Tibial nerve (tissue), 4 donors: ENCODE measurements at regions not wholly inside any gene's neighbourhood (a gene's known extent, or its start where the extent isn't known, plus 50 kb on each side); places are given as distances from the start of the nearest gene placed in this dataset.

Experiments used
- DNase-seq, 2 donors: peaks; one replicate each; pipeline ENCODE4 v3.0.0-alpha.2; 2019; ENCODE audit warnings: low spot score in 2 of 2
- H3K27ac ChIP-seq, 4 donors: fragments of 200-600 bp; sonication (generic) in 3 of 4; one replicate each; pipeline ENCODE4 v1.5.1; 2017 to 2019; ENCODE audit warnings: mild to moderate bottlenecking in 1 of 4
- H3K27me3 ChIP-seq, 2 donors: fragments of 200-600 bp; sonication (generic) in 1 of 2; one replicate each; pipeline versions ENCODE4 v1.5.1 to v1.6.0; 2017 to 2019
- H3K36me3 ChIP-seq, 3 donors: fragments of 200-600 bp; sonication (generic); one replicate each; pipeline ENCODE4 v1.5.1; 2018 to 2019
- H3K4me1 ChIP-seq, 4 donors: fragments of 200-600 bp; sonication (generic) in 3 of 4; one replicate each; pipeline ENCODE4 v1.5.1; 2017 to 2019
- H3K4me3 ChIP-seq, 4 donors: fragments of 200-600 bp; sonication (generic) in 3 of 4; one replicate each; pipeline ENCODE4 v1.5.1; 2017 to 2019; ENCODE audit warnings: mild to moderate bottlenecking in 1 of 4, moderate library complexity in 1 of 4
- H3K9me3 ChIP-seq, 4 donors: fragments of 200-600 bp; sonication (generic) in 3 of 4; one replicate each; pipeline ENCODE4 v1.5.1; 2017 to 2019
- CTCF ChIP-seq, 5 experiments: fragments of 200-600 bp in 3 of 5; fragments of 450-650 bp in 2 of 5; sonication (generic) in 3 of 5; IDR thresholded peaks; one replicate each; pipeline ENCODE4 v1.5.1; 2016 to 2019; ENCODE audit warnings: antibody characterized with exemption in 5 of 5, mild to moderate bottlenecking in 3 of 5, moderate library complexity in 2 of 5
- EP300 ChIP-seq, 2 donors: sonication (generic); formaldehyde crosslinking; IDR thresholded peaks; one replicate each; pipeline ENCODE4 v1.6.1; 2017; ENCODE audit warnings: antibody characterized with exemption in 2 of 2, mild to moderate bottlenecking in 1 of 2
- POLR2A ChIP-seq, 2 donors: fragments of 450-650 bp; IDR thresholded peaks; one replicate each; pipeline ENCODE4 v1.6.1; 2017; ENCODE audit warnings: antibody characterized with exemption in 2 of 2, mild to moderate bottlenecking in 2 of 2, moderate library complexity in 2 of 2
- WGBS, 2 donors: methylation state at CpG; one replicate each; pipeline ENCODE4 v1.1.5; 2018; 5-methylcytosine and 5-hydroxymethylcytosine counted together

- WGBS, 2 donors = 60 to 66% methylated on average over 1 of the region's 1 CpG
- no peaks in the 10 kb centered on the region for H3K4me1 ChIP-seq
- no peaks in the 10 kb centered on the region for H3K27me3 ChIP-seq
- no peak overlapping the region for H3K4me3 ChIP-seq
- no peaks in the 10 kb centered on the region for H3K9me3 ChIP-seq
- no peaks in the 10 kb centered on the region for H3K36me3 ChIP-seq
- TF ChIP-seq EP300 (IDR thresholded peaks at IDR 0.05) (no peak), CTCF (IDR thresholded peaks at IDR 0.05) (no peak), POLR2A (IDR thresholded peaks at IDR 0.05) (no peak)
- no peak overlapping the region for H3K27ac ChIP-seq
- no peak for DNase-seq
These were observed 415.1 kb downstream of the MLLT3 start for GRCh38 chr9:20207176-20207575.

GRCh38 chr9:20205821-20206220 is 416.5 kb downstream of the MLLT3 start:
- no peak overlapping the region for H3K4me3 ChIP-seq
- H3K9me3 ChIP-seq = no peaks in the 10 kb centered on the region
- no peaks in the 10 kb centered on the region for H3K36me3 ChIP-seq
- 73 to 87% methylated on average over 2 of the region's 2 CpGs for WGBS, 2 donors
- no peak overlapping the region for H3K27ac ChIP-seq
- H3K4me1 ChIP-seq = no peaks in the 10 kb centered on the region
- H3K27me3 ChIP-seq = no peaks in the 10 kb centered on the region
- no peak for DNase-seq
- TF ChIP-seq POLR2A (IDR thresholded peaks at IDR 0.05) (no peak), EP300 (IDR thresholded peaks at IDR 0.05) (no peak), CTCF (IDR thresholded peaks at IDR 0.05) (no peak)

DNA sequence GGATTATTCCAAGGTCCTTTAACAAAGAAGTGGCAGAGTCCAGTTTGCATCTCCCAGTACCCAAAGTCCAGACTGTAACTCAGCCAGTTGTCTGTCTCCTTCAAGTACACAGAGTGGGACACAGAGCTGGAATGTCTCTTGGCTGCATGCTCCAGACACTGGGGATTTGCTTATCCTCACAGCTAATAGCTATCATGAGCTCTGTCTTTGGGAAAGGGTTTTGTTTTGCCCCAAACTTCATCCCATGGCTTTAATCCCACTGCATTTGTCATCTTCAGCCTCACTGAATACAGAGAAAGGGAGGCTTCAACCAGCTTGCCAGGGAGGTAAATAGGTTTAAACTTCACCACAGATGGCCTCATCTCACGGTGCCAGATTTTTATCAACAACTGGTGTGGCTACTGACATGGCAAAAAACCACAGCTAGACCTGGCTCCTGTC is 412.2 kb upstream of the SLC24A2 start:
- no peaks in the 10 kb centered on the region for H3K27me3 ChIP-seq
- DNase-seq = no peak
- no peaks in the 10 kb centered on the region for H3K36me3 ChIP-seq
- WGBS, 2 donors = 57 to 63% methylated on average over 1 of the region's 1 CpG
- peaks cover 0 to 10% (median under 1%) of the 10 kb centered on the region in 4 donors for H3K9me3 ChIP-seq
- H3K27ac ChIP-seq = no peak overlapping the region
- H3K4me1 ChIP-seq = no peaks in the 10 kb centered on the region
- TF ChIP-seq EP300 (IDR thresholded peaks at IDR 0.05) (no peak), POLR2A (IDR thresholded peaks at IDR 0.05) (no peak), CTCF (IDR thresholded peaks at IDR 0.05) (no peak)
- H3K4me3 ChIP-seq = no peak overlapping the region

- no peak for TF ChIP-seq POLR2A (IDR thresholded peaks at IDR 0.05)
- TF ChIP-seq EP300 (IDR thresholded peaks at IDR 0.05) = no peak
- no peak for TF ChIP-seq CTCF (IDR thresholded peaks at IDR 0.05)
- 55 to 78% methylated on average over 2 of the region's 2 CpGs for WGBS, 2 donors
- DNase-seq = no peak
These were observed 411.7 kb upstream of the SLC24A2 start for GRCh38 chr9:20200581-20200980.

DNA sequence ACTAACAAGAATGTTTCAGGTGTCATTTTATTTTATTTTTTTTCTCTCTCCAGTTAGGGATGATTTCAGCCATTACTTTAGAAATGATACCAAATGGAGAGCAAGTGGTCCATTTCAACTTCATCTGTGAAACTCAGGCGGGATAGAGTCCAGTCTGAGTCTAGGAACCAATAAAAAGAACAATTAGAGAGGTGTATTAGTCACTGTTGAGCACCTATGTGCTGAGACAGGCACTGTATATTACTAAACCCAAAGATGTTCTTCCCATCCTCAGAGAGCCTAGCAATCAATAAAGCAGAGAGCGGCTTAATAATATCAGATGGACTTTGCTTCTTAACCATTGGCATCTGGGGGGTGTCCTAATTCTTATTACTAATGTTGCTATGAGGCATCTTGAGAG is 410.3 kb upstream of the SLC24A2 start:
- Histone ChIP-seq H3K9me3 (peaks cover 0 to 22% (median 3%) of the 10 kb centered on the region in 4 donors), H3K4me1 (no peaks in the 10 kb centered on the region), H3K27me3 (no peaks in the 10 kb centered on the region), H3K4me3 (no peak overlapping the region), H3K36me3 (no peaks in the 10 kb centered on the region), H3K27ac (no peak overlapping the region)
- DNase-seq = no peak
- 92 to 99% methylated on average over 2 of the region's 2 CpGs for WGBS, 2 donors
- TF ChIP-seq EP300 (IDR thresholded peaks at IDR 0.05) (no peak), POLR2A (IDR thresholded peaks at IDR 0.05) (no peak), CTCF (IDR thresholded peaks at IDR 0.05) (no peak)

More at GRCh38 chr9:20200581-20200980, 411.7 kb upstream of the SLC24A2 start:
- no peaks in the 10 kb centered on the region for H3K36me3 ChIP-seq
- H3K4me1 ChIP-seq = no peaks in the 10 kb centered on the region
- no peak overlapping the region for H3K4me3 ChIP-seq
- H3K27ac ChIP-seq = no peak overlapping the region
- peaks cover 0 to 13% (median 2%) of the 10 kb centered on the region in 4 donors for H3K9me3 ChIP-seq
- H3K27me3 ChIP-seq = no peaks in the 10 kb centered on the region
